Pancreas (tissue), 10 donors: ENCODE measurements at regions not wholly inside any gene's neighbourhood (a gene's known extent, or its start where the extent isn't known, plus 50 kb on each side); places are given as distances from the start of the nearest gene placed in this dataset.

ENCODE experiments used
- ATAC-seq, 4 donors: fragments of 200-7000 bp; cut with Tn5 transposase; one replicate each; pipeline versions ENCODE4 v1.8.0 to v1.9.1; 2020; ENCODE audit warnings: mild to moderate bottlenecking in 4 of 4, moderate library complexity in 4 of 4
- DNase-seq, 6 donors: peaks; one replicate each; pipeline ENCODE4 v3.0.0-alpha.2; 2020
- FAIRE-seq: peaks from 2 replicates; lab custom pipeline; 2012; peaks lifted over from hg19 to GRCh38; lab: Jason Lieb, UNC
- H3K27ac ChIP-seq, 4 donors: fragments of 200-600 bp; sonication (generic); 1 replicate in 3 of 4; 2 replicates in 1 of 4; pipeline versions ENCODE4 v1.5.0 to v1.8.0; 2020
- H3K27me3 ChIP-seq, 4 donors: fragments of 200-600 bp; one replicate each; pipeline ENCODE4 v1.8.0; 2021
- H3K36me3 ChIP-seq, 3 donors: fragments of 200-600 bp; sonication (generic) in 1 of 3; one replicate each; pipeline versions ENCODE4 v1.5.0 to v1.8.0; 2020 to 2021
- H3K4me1 ChIP-seq, 3 donors: fragments of 200-600 bp; one replicate each; pipeline ENCODE4 v1.8.0; 2021
- H3K4me3 ChIP-seq, 4 donors: fragments of 200-600 bp; sonication (generic) in 2 of 4; one replicate each; pipeline versions ENCODE4 v1.5.0 to v1.8.0; 2020 to 2021
- H3K9me3 ChIP-seq, 4 donors: fragments of 200-600 bp; one replicate each; pipeline ENCODE4 v1.8.0; 2021
- WGBS, 2 donors: extraction: QIAGEN DNeasy Blood & Tissue Kit; methylation state at CpG; one replicate each; pipeline ENCODE4 v1.1.7; 2013; 5-methylcytosine and 5-hydroxymethylcytosine counted together
- intact Hi-C, 3 donors: fragments of 100-400 bp; cut with DNase I; formaldehyde crosslinking; loops; one replicate each; pipeline versions ENCODE4 v1.11.1 to v1.14.2; 2022
- TF ChIP-seq, protein P1 (sequence below), 4 donors: fragments of 200-600 bp; sonication (generic) in 3 of 4; IDR thresholded peaks; one replicate each; pipeline versions ENCODE4 v1.5.0 to v1.8.0; 2021; ENCODE audit warnings: antibody characterized with exemption in 4 of 4
- donor health status: healthy with polysubstance abuse.
- donor health status: DM: no; HTN: no; CAD: no; lungs with moderate emphysema.
- donor health status: DM: no; HTN: no; CAD: no.
- donor health status: control.
- donor health status: control.
- donor health status: Bipolar disorder and iron deficiency.
- donor health status: DM: yes; HTN: yes; CAD: no.
- donor health status: DM: no; HTN: no; CAD: no.
- donor health status: DM: no; HTN: no; CAD: no.
- donor health status: DM: yes; HTN: yes; CAD: no.

DNA sequence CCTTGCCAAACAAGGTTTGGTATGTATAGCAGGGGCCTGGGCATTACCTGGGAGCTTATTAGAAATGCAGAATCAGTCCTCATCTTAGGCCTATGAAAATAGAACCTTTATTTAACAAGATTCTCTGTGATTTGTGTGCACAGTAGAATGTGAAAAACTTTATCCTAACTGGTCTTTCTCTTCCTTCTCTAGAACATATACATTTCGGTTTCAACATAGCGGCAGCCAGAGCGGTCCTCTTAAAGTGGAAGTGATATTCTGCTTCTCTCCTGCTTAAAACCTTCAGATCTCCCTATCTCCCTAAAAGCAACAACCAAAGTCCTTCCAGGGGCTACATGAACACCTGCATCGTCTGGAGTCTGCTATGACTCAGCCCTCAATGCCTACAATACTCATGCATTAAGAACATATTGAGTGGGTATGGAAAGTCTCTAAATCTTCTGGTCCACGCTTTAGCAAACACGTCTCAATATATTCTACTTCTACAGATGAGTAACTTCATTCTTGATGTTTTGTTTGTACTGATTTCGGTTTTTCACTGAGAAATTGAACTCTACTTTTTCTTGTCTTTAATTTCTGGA, 84.5 kb downstream of the SPRY2 start:
- H3K4me3 ChIP-seq = no peak overlapping the region
- 79 to 85% methylated on average over 7 of the region's 7 CpGs for WGBS, 2 donors
- H3K9me3 ChIP-seq = no peaks in the 10 kb centered on the region
- no peaks in the 10 kb centered on the region for H3K4me1 ChIP-seq
- no peak for FAIRE-seq
- no peak for ATAC-seq
- no peak for DNase-seq
- H3K27me3 ChIP-seq = no peaks in the 10 kb centered on the region
- no peaks in the 10 kb centered on the region for H3K36me3 ChIP-seq
- no peak overlapping the region for H3K27ac ChIP-seq
- TF ChIP-seq, protein P1, sequence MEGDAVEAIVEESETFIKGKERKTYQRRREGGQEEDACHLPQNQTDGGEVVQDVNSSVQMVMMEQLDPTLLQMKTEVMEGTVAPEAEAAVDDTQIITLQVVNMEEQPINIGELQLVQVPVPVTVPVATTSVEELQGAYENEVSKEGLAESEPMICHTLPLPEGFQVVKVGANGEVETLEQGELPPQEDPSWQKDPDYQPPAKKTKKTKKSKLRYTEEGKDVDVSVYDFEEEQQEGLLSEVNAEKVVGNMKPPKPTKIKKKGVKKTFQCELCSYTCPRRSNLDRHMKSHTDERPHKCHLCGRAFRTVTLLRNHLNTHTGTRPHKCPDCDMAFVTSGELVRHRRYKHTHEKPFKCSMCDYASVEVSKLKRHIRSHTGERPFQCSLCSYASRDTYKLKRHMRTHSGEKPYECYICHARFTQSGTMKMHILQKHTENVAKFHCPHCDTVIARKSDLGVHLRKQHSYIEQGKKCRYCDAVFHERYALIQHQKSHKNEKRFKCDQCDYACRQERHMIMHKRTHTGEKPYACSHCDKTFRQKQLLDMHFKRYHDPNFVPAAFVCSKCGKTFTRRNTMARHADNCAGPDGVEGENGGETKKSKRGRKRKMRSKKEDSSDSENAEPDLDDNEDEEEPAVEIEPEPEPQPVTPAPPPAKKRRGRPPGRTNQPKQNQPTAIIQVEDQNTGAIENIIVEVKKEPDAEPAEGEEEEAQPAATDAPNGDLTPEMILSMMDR (IDR thresholded peaks at IDR 0.05) = no peak
- intact Hi-C loops = no loop called here

DNA sequence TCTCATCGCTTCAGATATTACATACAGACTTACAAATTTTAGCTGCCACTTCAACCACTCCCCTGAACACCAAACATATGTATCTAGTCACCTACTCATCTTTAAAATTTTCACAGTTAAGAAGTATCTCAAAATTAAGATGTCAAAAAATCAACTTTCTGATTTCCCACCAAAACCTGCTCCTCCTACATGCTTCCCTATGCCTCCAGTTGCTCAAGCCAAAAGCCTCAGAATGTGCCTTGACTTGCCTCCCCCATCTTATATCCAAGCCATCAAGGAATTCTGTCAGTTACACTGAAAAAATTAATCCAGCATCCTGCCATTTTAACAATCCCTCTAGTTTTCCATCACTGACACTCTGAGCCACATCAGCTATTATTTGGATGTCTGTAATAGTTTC, 85.0 kb downstream of the SPRY2 start:
- 76 to 91% methylated on average over 1 of the region's 1 CpG for WGBS, 2 donors
- TF ChIP-seq, protein P1 (IDR thresholded peaks at IDR 0.05) = no peak
- ATAC-seq (no peak), DNase-seq (no peak), FAIRE-seq (no peak)
- Histone ChIP-seq H3K4me1 (no peaks in the 10 kb centered on the region), H3K9me3 (no peaks in the 10 kb centered on the region), H3K27me3 (no peaks in the 10 kb centered on the region), H3K36me3 (no peaks in the 10 kb centered on the region), H3K4me3 (no peak overlapping the region), H3K27ac (no peak overlapping the region)
- intact Hi-C loops = no loop called here

DNA sequence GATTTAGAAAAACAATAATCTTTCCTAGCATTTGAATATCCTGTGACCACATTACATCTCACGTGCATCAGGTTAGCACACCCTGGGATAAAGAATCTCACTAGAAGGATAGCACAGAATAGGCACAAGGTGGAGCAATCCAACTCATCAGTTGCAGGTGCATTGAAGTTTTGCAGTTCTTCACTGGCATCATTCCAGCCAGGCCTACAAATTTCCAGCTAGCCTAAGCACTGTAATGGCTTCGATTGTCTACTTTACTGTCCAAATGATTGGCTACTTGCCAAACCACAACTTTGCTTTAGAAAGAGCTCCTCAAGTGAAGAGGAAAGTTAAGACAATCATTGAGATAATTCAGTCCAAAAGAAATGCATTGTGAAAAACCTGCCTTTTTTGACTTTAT, 89.5 kb downstream of the SPRY2 start:
- TF ChIP-seq, protein P1 (IDR thresholded peaks at IDR 0.05) = no peak
- H3K27ac ChIP-seq = no peak overlapping the region
- ATAC-seq = no peak
- no peak for FAIRE-seq
- intact Hi-C loops = no loop called here
- H3K4me3 ChIP-seq = no peak overlapping the region
- no peaks in the 10 kb centered on the region for H3K27me3 ChIP-seq
- 70 to 72% methylated on average over 2 of the region's 2 CpGs for WGBS, 2 donors
- H3K4me1 ChIP-seq = no peaks in the 10 kb centered on the region
- H3K36me3 ChIP-seq = no peaks in the 10 kb centered on the region
- no peaks in the 10 kb centered on the region for H3K9me3 ChIP-seq
- no peak for DNase-seq

DNA sequence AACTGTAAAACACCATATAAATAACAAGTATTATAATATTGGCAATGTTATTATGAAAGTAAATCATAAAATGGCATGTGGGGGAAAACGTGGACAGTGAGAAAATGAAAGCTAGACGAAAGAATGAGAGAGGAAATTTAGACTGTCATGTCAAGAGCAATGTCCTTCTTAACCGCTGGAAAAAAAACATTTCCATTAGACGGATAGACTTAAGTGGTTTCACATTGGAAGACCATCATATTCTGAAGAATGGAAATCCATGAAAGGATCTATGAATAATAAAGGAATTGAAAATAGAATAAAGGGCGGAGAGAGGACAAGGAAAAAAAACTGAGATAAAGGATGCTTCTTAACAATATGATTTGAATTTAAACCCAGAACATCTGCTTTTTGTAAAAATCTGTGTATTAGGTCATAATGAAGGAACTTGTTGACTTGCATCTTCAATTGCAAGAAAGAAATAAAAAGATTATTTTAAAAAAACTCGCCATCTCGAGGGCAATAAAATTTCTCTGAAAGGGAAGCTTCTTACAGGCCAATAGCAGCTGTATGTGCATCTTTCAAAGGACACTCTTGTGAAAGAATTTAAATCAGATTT, 90.6 kb downstream of the SPRY2 start:
- H3K27ac ChIP-seq = no peak overlapping the region
- TF ChIP-seq, protein P1 (IDR thresholded peaks at IDR 0.05) = no peak
- no peak overlapping the region for H3K4me3 ChIP-seq
- intact Hi-C loops = no loop called here
- H3K27me3 ChIP-seq = no peaks in the 10 kb centered on the region
- FAIRE-seq = no peak
- H3K4me1 ChIP-seq = no peaks in the 10 kb centered on the region
- 76 to 79% methylated on average over 7 of the region's 7 CpGs for WGBS, 2 donors
- no peaks in the 10 kb centered on the region for H3K9me3 ChIP-seq
- no peaks in the 10 kb centered on the region for H3K36me3 ChIP-seq
- ATAC-seq = no peak
- no peak for DNase-seq

DNA sequence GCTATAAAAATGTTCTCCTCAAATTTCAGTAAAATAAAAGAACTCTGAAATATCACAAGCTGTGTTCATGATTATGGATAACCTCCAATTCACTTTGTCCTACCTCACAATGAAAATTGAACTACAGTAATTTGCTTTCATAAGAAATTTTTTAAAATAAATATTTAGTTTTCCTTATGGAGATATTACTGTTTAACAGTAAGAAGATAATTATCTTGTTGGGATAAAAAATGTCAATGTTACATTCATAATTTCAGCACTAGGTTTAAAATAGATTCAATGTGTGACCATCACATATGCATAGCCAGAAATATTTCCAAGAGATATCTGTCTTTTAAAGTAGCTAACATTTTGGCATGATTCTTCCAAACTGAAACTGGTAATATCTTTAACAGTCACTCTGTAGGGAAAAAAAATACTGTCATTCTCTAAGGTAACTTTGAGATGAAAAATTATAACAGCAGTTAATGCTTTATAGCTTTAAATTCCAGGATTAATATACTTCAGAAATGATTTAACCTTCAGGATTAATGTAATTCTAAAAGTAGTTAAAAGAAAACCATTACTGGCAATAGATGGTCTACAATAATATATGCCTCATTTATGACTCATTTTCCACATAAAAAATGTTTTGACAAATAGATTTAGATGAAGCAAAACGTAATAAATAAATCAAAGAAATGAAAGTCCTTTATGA, 91.3 kb downstream of the SPRY2 start:
- Histone ChIP-seq H3K4me3 (no peak overlapping the region), H3K27me3 (no peaks in the 10 kb centered on the region), H3K9me3 (no peaks in the 10 kb centered on the region), H3K4me1 (no peaks in the 10 kb centered on the region), H3K36me3 (no peaks in the 10 kb centered on the region), H3K27ac (no peak overlapping the region)
- peak; percentile 49 for FAIRE-seq
- TF ChIP-seq, protein P1 (IDR thresholded peaks at IDR 0.05) = no peak
- DNase-seq = no peak
- intact Hi-C loops = no loop called here
- no peak for ATAC-seq
- 52 to 56% methylated on average over 1 of the region's 1 CpG for WGBS, 2 donors
